Ishikawa (cell line): ENCODE measurements at regions not wholly inside any gene's neighbourhood (a gene's known extent, or its start where the extent isn't known, plus 50 kb on each side); places are given as distances from the start of the nearest gene placed in this dataset.

ENCODE experiments used
- EGR1 ChIP-seq: IDR thresholded peaks from 2 replicates; pipeline ENCODE4 v1.6.1; 2012
- EP300 ChIP-seq: IDR thresholded peaks from 2 replicates; pipeline ENCODE4 v1.6.1; 2012; ENCODE audit warnings: borderline replicate concordance
- FOXM1 ChIP-seq: IDR thresholded peaks from 2 replicates; pipeline ENCODE4 v1.6.1; 2012; ENCODE audit warnings: low read depth, borderline replicate concordance
- NFIC ChIP-seq: IDR thresholded peaks from 2 replicates; pipeline ENCODE4 v1.6.1; 2012

DNA sequence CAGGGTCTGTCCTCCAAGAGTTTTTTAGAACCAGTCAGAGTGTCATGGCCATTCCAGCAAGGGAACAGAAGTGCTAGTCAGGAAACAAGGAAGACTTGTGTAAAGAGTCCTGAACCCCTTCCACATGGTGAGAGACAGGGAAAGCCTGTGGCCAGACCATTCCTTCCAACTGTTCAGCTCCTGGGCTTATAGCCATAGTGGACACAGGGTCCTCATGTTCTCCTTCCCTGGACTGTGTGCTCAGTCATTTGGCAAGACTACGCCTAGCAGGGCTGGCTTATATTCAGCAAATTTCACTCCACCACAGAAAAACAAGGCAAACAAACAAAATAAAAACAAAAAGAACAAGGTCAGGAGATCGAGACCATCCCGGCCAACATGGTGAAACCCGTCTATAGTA lies 60.5 kb downstream of the NRN1 start:
- TF ChIP-seq EP300 (no peak), EGR1 (no peak), FOXM1 (no peak), NFIC (no peak)
